ENCODE measurements at regions not wholly inside any gene's neighbourhood (a gene's known extent, or its start where the extent isn't known, plus 50 kb on each side); places are given as distances from the start of the nearest gene placed in this dataset.

- no peak for TF ChIP-seq CTCF (IDR thresholded peaks at IDR 0.05; ENCODE audit: poor library complexity, severe bottlenecking)
- no peak for TF ChIP-seq POLR2AphosphoS5 (IDR thresholded peaks at IDR 0.05)
- no peak for TF ChIP-seq MXI1 (conservative IDR thresholded peaks at IDR 0.05; ENCODE audit: poor library complexity, severe bottlenecking)
Observed at GRCh38 chr6:140537834-140538705, 1163.6 kb upstream of the CITED2 start.

Data from neural cell (in vitro differentiated cells).